SK-N-SH (cell line): ENCODE measurements at regions not wholly inside any gene's neighbourhood (a gene's known extent, or its start where the extent isn't known, plus 50 kb on each side); places are given as distances from the start of the nearest gene placed in this dataset.

Experiments
- CHD2 ChIP-seq: fragments of 150-350 bp; IDR thresholded peaks from 2 replicates; pipeline ENCODE4 v1.6.1; 2018; ENCODE audit warnings: low read length; ENCODE audit not compliant: partially characterized antibody
- JUND ChIP-seq: IDR thresholded peaks from 2 replicates; pipeline ENCODE4 v1.4.0; 2012
- POLR2AphosphoS5 ChIP-seq: IDR thresholded peaks from 2 replicates; pipeline ENCODE4 v1.6.1; 2012; ENCODE audit warnings: low read depth, low read length
- TCF12 ChIP-seq: IDR thresholded peaks from 2 replicates; pipeline ENCODE4 v1.4.0; 2012
- TF ChIP-seq, protein P1 (sequence below): fragments of 200-600 bp; sonication (generic); IDR thresholded peaks from 2 replicates; pipeline ENCODE4 v1.6.1; 2017; ENCODE audit warnings: antibody characterized with exemption, mild to moderate bottlenecking, moderate library complexity
- TF ChIP-seq, protein P2 (sequence below): IDR thresholded peaks from 2 replicates; pipeline ENCODE4 v1.4.0; 2012; ENCODE audit warnings: low read depth, borderline replicate concordance

DNA sequence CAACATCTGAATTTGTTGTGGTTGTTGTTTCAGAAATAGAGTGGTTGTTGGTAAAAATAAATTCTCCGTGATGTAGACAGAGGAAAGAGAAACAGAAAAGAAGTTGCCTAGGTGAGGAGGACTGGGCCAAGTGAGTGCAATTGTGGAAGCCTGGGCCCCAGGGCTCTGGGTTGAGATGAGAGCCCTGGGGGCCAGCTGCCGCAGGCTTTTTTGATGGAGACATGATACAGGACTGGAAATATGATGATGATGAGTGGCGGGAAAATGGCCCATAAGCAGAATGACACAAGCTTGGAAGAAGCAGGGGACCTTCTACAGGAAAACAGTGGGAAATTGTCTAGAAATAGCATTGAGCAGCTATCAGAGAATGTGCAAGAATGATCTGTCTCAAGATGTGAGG lies 181.8 kb downstream of the TDRD15 start:
- TF ChIP-seq, protein P1, sequence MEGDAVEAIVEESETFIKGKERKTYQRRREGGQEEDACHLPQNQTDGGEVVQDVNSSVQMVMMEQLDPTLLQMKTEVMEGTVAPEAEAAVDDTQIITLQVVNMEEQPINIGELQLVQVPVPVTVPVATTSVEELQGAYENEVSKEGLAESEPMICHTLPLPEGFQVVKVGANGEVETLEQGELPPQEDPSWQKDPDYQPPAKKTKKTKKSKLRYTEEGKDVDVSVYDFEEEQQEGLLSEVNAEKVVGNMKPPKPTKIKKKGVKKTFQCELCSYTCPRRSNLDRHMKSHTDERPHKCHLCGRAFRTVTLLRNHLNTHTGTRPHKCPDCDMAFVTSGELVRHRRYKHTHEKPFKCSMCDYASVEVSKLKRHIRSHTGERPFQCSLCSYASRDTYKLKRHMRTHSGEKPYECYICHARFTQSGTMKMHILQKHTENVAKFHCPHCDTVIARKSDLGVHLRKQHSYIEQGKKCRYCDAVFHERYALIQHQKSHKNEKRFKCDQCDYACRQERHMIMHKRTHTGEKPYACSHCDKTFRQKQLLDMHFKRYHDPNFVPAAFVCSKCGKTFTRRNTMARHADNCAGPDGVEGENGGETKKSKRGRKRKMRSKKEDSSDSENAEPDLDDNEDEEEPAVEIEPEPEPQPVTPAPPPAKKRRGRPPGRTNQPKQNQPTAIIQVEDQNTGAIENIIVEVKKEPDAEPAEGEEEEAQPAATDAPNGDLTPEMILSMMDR, result no peak
- TF ChIP-seq POLR2AphosphoS5 (no peak), TCF12 (no peak), CHD2 (no peak), JUND (no peak)
- TF ChIP-seq, protein P2, sequence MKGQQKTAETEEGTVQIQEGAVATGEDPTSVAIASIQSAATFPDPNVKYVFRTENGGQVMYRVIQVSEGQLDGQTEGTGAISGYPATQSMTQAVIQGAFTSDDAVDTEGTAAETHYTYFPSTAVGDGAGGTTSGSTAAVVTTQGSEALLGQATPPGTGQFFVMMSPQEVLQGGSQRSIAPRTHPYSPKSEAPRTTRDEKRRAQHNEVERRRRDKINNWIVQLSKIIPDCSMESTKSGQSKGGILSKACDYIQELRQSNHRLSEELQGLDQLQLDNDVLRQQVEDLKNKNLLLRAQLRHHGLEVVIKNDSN, result no peak
